ENCODE measurements at regions not wholly inside any gene's neighbourhood (a gene's known extent, or its start where the extent isn't known, plus 50 kb on each side); places are given as distances from the start of the nearest gene placed in this dataset.
"Not testable (repeated sequence)": the region's sequence is repeated elsewhere in the genome, so short reads cannot be mapped to it uniquely, and the experiment has no call there.

- TF ChIP-seq CTCF (conservative IDR thresholded peaks at IDR 0.05) = peak; percentile 41
- not testable (repeated sequence) for TF ChIP-seq ZFX (IDR thresholded peaks at IDR 0.05)
Measured at GRCh38 chr18:6541131-6541679, 126.5 kb upstream of the L3MBTL4 start.
